IMR-90 (cell line): ENCODE measurements at regions not wholly inside any gene's neighbourhood (a gene's known extent, or its start where the extent isn't known, plus 50 kb on each side); places are given as distances from the start of the nearest gene placed in this dataset.

Source experiments
- POLR2A ChIP-seq: IDR thresholded peaks from 2 replicates; pipeline ENCODE4 v1.6.1; 2012; ENCODE audit warnings: mild to moderate bottlenecking, low read depth, low read length
- RAD21 ChIP-seq: IDR thresholded peaks from 2 replicates; pipeline ENCODE4 v1.6.1; 2012; ENCODE audit warnings: low read length, improper control_type of control experiment
- RFX5 ChIP-seq: IDR thresholded peaks from 2 replicates; pipeline ENCODE4 v1.8.0; 2012; ENCODE audit warnings: low read depth, mild to moderate bottlenecking, low read length, moderate library complexity
- USF2 ChIP-seq: fragments of 150-350 bp; IDR thresholded peaks from 2 replicates; pipeline ENCODE4 v1.6.1; 2017; ENCODE audit warnings: mild to moderate bottlenecking, antibody characterized with exemption, low read length, low read depth
- TF ChIP-seq, protein P1 (sequence below): conservative IDR thresholded peaks from 2 replicates; pipeline ENCODE4 v1.5.1; 2012; ENCODE audit warnings: mild to moderate bottlenecking, low read depth, low read length, improper control_type of control experiment

- TF ChIP-seq, protein P1, sequence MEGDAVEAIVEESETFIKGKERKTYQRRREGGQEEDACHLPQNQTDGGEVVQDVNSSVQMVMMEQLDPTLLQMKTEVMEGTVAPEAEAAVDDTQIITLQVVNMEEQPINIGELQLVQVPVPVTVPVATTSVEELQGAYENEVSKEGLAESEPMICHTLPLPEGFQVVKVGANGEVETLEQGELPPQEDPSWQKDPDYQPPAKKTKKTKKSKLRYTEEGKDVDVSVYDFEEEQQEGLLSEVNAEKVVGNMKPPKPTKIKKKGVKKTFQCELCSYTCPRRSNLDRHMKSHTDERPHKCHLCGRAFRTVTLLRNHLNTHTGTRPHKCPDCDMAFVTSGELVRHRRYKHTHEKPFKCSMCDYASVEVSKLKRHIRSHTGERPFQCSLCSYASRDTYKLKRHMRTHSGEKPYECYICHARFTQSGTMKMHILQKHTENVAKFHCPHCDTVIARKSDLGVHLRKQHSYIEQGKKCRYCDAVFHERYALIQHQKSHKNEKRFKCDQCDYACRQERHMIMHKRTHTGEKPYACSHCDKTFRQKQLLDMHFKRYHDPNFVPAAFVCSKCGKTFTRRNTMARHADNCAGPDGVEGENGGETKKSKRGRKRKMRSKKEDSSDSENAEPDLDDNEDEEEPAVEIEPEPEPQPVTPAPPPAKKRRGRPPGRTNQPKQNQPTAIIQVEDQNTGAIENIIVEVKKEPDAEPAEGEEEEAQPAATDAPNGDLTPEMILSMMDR = no peak
- TF ChIP-seq USF2 (no peak), RFX5 (no peak), POLR2A (no peak), RAD21 (no peak)
Measured at GRCh38 chr5:159420940-159421339, 90.7 kb upstream of the IL12B start.
